DOHH2 (cell line): ENCODE measurements at regions not wholly inside any gene's neighbourhood (a gene's known extent, or its start where the extent isn't known, plus 50 kb on each side); places are given as distances from the start of the nearest gene placed in this dataset.

Experiments
- EZH2phosphoT487 ChIP-seq: fragments of 200-600 bp; sonication (generic); IDR thresholded peaks from 2 replicates; pipeline ENCODE4 v1.6.1; 2017; ENCODE audit warnings: borderline replicate concordance, mild to moderate bottlenecking, antibody characterized with exemption, low read length, moderate library complexity, mixed read lengths
- TF ChIP-seq, protein P1 (sequence below): fragments of 200-600 bp; sonication (generic); IDR thresholded peaks from one replicate; pipeline ENCODE4 v1.5.1; 2014; ENCODE audit warnings: antibody characterized with exemption, mild to moderate bottlenecking, low read depth, low read length; ENCODE audit not compliant: poor library complexity, severe bottlenecking

GRCh38 chr12:67091678-67092077 lies 177.5 kb upstream of the CAND1 start:
- TF ChIP-seq, protein P1, sequence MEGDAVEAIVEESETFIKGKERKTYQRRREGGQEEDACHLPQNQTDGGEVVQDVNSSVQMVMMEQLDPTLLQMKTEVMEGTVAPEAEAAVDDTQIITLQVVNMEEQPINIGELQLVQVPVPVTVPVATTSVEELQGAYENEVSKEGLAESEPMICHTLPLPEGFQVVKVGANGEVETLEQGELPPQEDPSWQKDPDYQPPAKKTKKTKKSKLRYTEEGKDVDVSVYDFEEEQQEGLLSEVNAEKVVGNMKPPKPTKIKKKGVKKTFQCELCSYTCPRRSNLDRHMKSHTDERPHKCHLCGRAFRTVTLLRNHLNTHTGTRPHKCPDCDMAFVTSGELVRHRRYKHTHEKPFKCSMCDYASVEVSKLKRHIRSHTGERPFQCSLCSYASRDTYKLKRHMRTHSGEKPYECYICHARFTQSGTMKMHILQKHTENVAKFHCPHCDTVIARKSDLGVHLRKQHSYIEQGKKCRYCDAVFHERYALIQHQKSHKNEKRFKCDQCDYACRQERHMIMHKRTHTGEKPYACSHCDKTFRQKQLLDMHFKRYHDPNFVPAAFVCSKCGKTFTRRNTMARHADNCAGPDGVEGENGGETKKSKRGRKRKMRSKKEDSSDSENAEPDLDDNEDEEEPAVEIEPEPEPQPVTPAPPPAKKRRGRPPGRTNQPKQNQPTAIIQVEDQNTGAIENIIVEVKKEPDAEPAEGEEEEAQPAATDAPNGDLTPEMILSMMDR, result no peak
- no peak for TF ChIP-seq EZH2phosphoT487
